GM12875 (cell line): ENCODE measurements at regions not wholly inside any gene's neighbourhood (a gene's known extent, or its start where the extent isn't known, plus 50 kb on each side); places are given as distances from the start of the nearest gene placed in this dataset.

Experiments
- H3K4me3 ChIP-seq: one replicate; pipeline ENCODE4 v1.5.1; 2011; ENCODE audit warnings: low read depth, low read length, control low read depth
- TF ChIP-seq, protein P1 (sequence below): IDR thresholded peaks from 2 replicates; pipeline ENCODE4 v1.5.1; 2011; ENCODE audit warnings: low read depth, mild to moderate bottlenecking, control low read depth, inconsistent platforms, low read length, moderate library complexity, borderline replicate concordance; ENCODE audit not compliant: insufficient read depth

GRCh38 chr6:166041277-166041676, 126.4 kb downstream of the TBXT start:
- TF ChIP-seq, protein P1, sequence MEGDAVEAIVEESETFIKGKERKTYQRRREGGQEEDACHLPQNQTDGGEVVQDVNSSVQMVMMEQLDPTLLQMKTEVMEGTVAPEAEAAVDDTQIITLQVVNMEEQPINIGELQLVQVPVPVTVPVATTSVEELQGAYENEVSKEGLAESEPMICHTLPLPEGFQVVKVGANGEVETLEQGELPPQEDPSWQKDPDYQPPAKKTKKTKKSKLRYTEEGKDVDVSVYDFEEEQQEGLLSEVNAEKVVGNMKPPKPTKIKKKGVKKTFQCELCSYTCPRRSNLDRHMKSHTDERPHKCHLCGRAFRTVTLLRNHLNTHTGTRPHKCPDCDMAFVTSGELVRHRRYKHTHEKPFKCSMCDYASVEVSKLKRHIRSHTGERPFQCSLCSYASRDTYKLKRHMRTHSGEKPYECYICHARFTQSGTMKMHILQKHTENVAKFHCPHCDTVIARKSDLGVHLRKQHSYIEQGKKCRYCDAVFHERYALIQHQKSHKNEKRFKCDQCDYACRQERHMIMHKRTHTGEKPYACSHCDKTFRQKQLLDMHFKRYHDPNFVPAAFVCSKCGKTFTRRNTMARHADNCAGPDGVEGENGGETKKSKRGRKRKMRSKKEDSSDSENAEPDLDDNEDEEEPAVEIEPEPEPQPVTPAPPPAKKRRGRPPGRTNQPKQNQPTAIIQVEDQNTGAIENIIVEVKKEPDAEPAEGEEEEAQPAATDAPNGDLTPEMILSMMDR = no peak
- no peak overlapping the region for H3K4me3 ChIP-seq

DNA sequence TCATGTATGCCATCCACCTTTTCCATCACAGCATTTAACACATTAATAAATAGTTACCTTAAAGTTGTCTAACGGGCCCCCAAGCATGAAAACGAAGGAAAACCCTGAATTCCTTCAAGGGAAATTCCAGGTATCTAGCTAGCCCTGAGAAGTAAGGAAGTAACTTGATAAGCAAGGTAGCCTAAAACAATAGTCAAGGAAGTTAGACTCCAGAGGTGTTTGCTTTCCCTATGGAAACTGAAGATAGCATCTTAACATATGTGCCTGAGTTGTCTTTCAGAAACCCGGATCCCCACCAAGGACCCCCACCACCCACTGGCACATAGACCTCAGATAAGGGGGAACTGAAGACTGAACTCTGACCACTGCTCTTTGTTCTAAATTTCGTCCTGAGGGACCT, 127.4 kb downstream of the TBXT start:
- TF ChIP-seq, protein P1 = no peak
- H3K4me3 ChIP-seq = no peak overlapping the region

GRCh38 chr6:166036316-166037095, 131.1 kb downstream of the TBXT start:
- TF ChIP-seq, protein P1 = no peak

GRCh38 chr6:166032366-166033200, 135.1 kb downstream of the TBXT start:
- no peak overlapping the region for H3K4me3 ChIP-seq
- TF ChIP-seq, protein P1 = no peak

More at GRCh38 chr6:166036316-166037095, 131.1 kb downstream of the TBXT start:
- no peak overlapping the region for H3K4me3 ChIP-seq

DNA sequence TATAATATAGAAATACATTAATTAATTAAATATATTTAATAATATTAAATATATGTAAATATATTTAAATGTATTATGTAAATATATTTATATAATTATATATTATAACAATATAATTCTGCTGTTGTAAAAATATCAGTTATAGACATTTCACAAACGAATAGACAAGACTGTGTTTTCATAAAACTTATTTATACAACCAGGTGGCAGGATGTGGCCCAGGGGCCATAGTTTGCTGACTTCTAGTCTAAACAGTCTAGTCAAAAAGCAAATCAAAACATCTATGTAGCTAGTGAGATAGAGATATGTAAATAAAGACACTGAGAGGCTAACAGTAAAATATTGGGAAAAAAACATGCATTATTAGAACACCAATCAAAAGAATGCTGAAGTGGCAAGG, 136.4 kb downstream of the TBXT start:
- H3K4me3 ChIP-seq = no peak overlapping the region
- TF ChIP-seq, protein P1 = no peak

- H3K4me3 ChIP-seq = no peak overlapping the region
- TF ChIP-seq, protein P1 = no peak
These were observed 138.1 kb downstream of the TBXT start for GRCh38 chr6:166029506-166029905.
